Erythroblast (primary cell): ENCODE measurements at regions not wholly inside any gene's neighbourhood (a gene's known extent, or its start where the extent isn't known, plus 50 kb on each side); places are given as distances from the start of the nearest gene placed in this dataset.

Source experiments
- DNase-seq, 2 experiments: peaks; one replicate each; lab custom pipeline; 2025; lab: John Stamatoyannopoulos, UW
- GATA1 ChIP-seq: IDR thresholded peaks from 2 replicates; pipeline ENCODE4 v1.6.1; 2011; ENCODE audit warnings: low read depth, mild to moderate bottlenecking, control low read depth, low read length, moderate library complexity
- POLR2A ChIP-seq: IDR thresholded peaks from 2 replicates; pipeline ENCODE4 v1.6.1; 2011; ENCODE audit warnings: mild to moderate bottlenecking, low read length

GRCh38 chr7:39892361-39892760 lies 57.7 kb upstream of the CDK13 start:
- TF ChIP-seq POLR2A: no peak
- TF ChIP-seq GATA1: no peak
- DNase-seq: no peak

DNA sequence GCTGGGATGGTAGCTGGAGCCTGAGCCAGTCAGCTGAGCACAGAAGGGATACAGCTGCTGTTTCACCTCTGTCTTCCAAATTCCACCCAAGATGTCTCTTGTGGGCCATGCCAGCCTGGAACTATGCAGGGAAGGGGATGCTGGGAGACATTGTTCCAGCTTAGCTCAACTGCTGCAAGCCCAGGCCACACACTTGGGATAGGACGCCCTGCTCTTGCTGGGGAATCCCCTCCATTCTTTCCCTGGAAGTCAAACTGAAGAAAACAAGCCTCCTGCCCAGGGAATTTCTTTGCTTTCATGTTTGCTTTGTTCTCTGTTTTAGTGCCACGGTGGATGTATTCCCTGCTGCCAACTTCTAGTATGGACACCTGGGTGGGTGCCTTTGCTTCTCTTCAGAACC lies 55.2 kb upstream of the CDK13 start:
- no peak for TF ChIP-seq GATA1
- no peak for TF ChIP-seq POLR2A
- DNase-seq: no peak

GRCh38 chr7:39896840-39897239 lies 53.2 kb upstream of the CDK13 start:
- TF ChIP-seq POLR2A (no peak), GATA1 (no peak)
- no peak for DNase-seq

DNA sequence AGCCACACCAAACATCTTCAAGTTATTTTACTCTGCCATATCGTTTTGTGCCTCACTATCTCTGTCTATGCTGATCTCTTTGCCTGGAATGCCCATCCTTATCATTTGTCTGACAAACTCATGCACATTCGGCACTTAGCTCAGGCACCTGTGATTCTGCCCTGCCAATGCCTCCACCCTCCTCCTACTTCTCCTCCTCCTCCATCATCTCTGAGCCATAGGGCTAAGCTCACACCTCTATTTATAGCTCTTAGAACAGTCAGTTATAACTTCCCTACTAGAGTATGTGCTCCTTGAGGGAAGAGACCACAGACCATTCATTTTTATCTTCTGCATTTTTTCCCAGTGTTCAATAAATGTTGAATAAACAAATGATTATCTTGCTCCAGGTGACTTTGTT lies 51.2 kb upstream of the CDK13 start:
- no peak for DNase-seq
- TF ChIP-seq POLR2A (no peak), GATA1 (no peak)
